ENCODE measurements at regions not wholly inside any gene's neighbourhood (a gene's known extent, or its start where the extent isn't known, plus 50 kb on each side); places are given as distances from the start of the nearest gene placed in this dataset.

DNA sequence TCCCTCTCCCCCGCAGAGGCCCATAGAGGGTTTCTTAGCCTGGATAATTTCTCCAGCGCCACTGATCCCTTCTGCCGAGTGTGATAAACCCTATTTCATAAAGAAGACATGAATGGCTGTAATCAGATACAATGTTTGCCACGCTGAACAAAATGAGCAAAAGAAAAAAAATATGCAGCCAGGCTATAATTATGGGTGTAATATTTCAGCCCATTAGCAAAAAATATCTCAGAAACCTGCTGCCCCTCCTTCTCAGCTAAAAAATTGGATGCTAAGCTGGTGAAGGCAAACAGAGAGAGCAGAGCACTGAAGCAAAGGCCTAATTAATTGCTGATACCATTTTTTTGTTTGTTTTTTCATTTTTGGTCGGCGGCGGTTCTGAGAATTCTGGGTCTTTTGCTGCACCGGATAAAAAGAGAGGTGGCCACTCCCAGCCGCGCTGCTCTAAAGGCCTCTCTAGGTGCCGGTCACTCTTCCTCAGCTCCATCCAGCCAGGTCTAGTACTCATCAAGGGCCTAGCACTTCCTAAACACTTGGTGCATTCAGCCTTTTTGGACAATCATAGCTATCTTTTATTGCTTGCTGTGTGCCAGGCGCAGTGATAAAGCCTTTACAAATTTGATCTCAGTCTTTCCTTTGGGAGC is 128.7 kb upstream of the TLE3 start:
- intact Hi-C loops (cut with micrococcal nuclease) = no loop called here
- Mint-ChIP-seq H3K4me1 (ENCODE audit: low read depth) (peaks cover 6% of the 10 kb centered on the region), H3K27me3 (ENCODE audit: low read depth) (peaks cover 33% of the 10 kb centered on the region), H3K27ac (no peak overlapping the region), H3K4me3 (ENCODE audit: low read depth) (no peak overlapping the region), H3K36me3 (ENCODE audit: low read depth) (no peaks in the 10 kb centered on the region), H3K9me3 (peaks cover 11% of the 10 kb centered on the region)
- no peak for DNase-seq (ENCODE audit: low spot score)

DNA sequence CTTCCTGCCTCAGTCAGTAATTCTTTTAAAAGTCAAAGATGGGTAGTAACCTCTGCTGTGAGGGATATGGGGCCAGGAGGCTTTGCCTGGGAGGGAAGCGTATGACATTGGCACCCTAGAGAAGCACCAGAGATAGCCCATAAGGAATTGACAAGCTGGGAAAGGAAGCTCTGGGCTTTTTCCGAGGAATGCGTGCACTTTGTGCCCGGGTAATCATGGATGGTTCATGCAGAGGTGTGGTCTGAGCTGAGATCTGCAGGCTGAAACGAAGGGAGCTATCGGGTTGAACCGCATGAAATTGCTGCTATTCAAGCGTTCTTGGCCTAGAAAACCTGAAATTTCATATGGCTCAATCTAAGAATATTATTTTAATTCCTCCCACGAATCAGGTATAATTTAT is 127.7 kb upstream of the TLE3 start:
- no peak for DNase-seq (ENCODE audit: low spot score)
- Mint-ChIP-seq H3K4me1 (ENCODE audit: low read depth) (peaks cover 6% of the 10 kb centered on the region), H3K27ac (no peak overlapping the region), H3K4me3 (ENCODE audit: low read depth) (no peak overlapping the region), H3K9me3 (peaks cover 9% of the 10 kb centered on the region), H3K27me3 (ENCODE audit: low read depth) (peaks cover 35% of the 10 kb centered on the region), H3K36me3 (ENCODE audit: low read depth) (no peaks in the 10 kb centered on the region)
- intact Hi-C loops (cut with micrococcal nuclease) = no loop called here

GRCh38 chr15:70222606-70223005 is 124.9 kb upstream of the TLE3 start:
- Mint-ChIP-seq H3K36me3 (ENCODE audit: low read depth) (no peaks in the 10 kb centered on the region), H3K27ac (no peak overlapping the region), H3K27me3 (ENCODE audit: low read depth) (peaks cover 31% of the 10 kb centered on the region), H3K4me1 (ENCODE audit: low read depth) (peaks cover 6% of the 10 kb centered on the region), H3K9me3 (no peaks in the 10 kb centered on the region), H3K4me3 (ENCODE audit: low read depth) (no peak overlapping the region)
- no peak for DNase-seq (ENCODE audit: low spot score)
- intact Hi-C loops (cut with micrococcal nuclease) = no loop called here

- DNase-seq (ENCODE audit: low spot score) = no peak
- H3K9me3 Mint-ChIP-seq = no peaks in the 10 kb centered on the region
- H3K27me3 Mint-ChIP-seq (ENCODE audit: low read depth) = peaks cover 29% of the 10 kb centered on the region
- intact Hi-C loops (cut with micrococcal nuclease) = no loop called here
- H3K27ac Mint-ChIP-seq = no peak overlapping the region
- no peaks in the 10 kb centered on the region for H3K36me3 Mint-ChIP-seq (ENCODE audit: low read depth)
- peaks cover 6% of the 10 kb centered on the region for H3K4me1 Mint-ChIP-seq (ENCODE audit: low read depth)
- H3K4me3 Mint-ChIP-seq (ENCODE audit: low read depth) = no peak overlapping the region
Observed at GRCh38 chr15:70220490-70221096, 122.9 kb upstream of the TLE3 start.

GRCh38 chr15:70219966-70220365 is 122.2 kb upstream of the TLE3 start:
- H3K4me1 Mint-ChIP-seq (ENCODE audit: low read depth) = peaks cover 6% of the 10 kb centered on the region
- DNase-seq (ENCODE audit: low spot score) = no peak
- peaks cover 24% of the 10 kb centered on the region for H3K27me3 Mint-ChIP-seq (ENCODE audit: low read depth)
- no peaks in the 10 kb centered on the region for H3K36me3 Mint-ChIP-seq (ENCODE audit: low read depth)
- no peak overlapping the region for H3K4me3 Mint-ChIP-seq (ENCODE audit: low read depth)
- intact Hi-C loops (cut with micrococcal nuclease) = no loop called here
- H3K27ac Mint-ChIP-seq = no peak overlapping the region
- no peaks in the 10 kb centered on the region for H3K9me3 Mint-ChIP-seq

- intact Hi-C loops (cut with micrococcal nuclease) = no loop called here
- Mint-ChIP-seq H3K4me3 (ENCODE audit: low read depth) (no peak overlapping the region), H3K27me3 (ENCODE audit: low read depth) (peaks cover 23% of the 10 kb centered on the region), H3K4me1 (ENCODE audit: low read depth) (peaks cover 6% of the 10 kb centered on the region), H3K36me3 (ENCODE audit: low read depth) (no peaks in the 10 kb centered on the region), H3K27ac (no peak overlapping the region), H3K9me3 (no peaks in the 10 kb centered on the region)
- DNase-seq (ENCODE audit: low spot score) = no peak
Observed at GRCh38 chr15:70219256-70219895, 121.7 kb upstream of the TLE3 start.

DNA sequence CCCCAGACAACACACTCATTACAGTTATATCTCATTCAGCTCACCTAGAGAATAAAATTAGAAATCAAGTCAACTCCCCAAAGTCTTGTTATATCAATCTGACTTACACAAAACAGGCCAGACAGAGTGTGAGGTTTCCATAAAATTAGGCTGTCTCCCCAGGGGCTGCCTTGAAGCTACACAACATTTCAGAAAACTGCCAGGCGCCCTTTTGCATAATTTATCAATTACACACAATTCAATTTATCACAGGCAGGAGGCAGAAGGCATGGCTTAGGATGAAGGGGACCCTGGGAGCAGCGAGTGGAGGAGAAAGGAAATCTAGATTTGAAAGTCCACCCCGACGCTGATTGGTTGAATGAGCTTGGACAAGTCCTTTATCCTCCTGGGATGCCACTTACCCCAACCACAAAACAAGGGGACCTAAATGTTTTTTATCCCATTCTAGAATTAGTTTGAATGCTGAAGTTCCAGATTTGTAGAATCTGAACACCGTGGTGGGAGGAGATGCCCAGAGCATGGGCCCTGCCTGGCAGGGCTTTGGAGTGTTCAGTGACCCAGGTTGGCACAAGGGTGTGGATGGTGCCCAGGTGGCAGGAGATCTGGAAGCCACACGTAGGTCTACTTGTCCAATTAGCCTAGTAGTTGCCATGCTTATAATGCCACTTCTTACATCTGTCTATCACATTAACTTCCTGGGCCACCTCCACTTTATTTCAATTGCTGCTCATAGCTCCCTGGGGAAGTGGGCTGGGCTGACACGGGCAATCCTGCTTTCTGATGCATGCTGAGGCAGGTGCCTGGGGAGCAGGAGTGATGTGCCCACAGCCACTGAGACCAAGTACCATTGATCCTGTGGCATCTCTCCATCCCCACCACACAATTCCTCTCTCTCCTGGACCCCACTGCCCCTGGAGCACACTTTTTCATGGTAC is 119.8 kb upstream of the TLE3 start:
- Mint-ChIP-seq H3K27ac (no peak overlapping the region), H3K4me3 (ENCODE audit: low read depth) (no peak overlapping the region), H3K27me3 (ENCODE audit: low read depth) (peaks cover 15% of the 10 kb centered on the region), H3K4me1 (ENCODE audit: low read depth) (no peaks in the 10 kb centered on the region), H3K9me3 (no peaks in the 10 kb centered on the region), H3K36me3 (ENCODE audit: low read depth) (no peaks in the 10 kb centered on the region)
- intact Hi-C loops (cut with micrococcal nuclease) = no loop called here
- DNase-seq (ENCODE audit: low spot score) = no peak

GRCh38 chr15:70215951-70216350 is 118.2 kb upstream of the TLE3 start:
- no peak for DNase-seq (ENCODE audit: low spot score)
- no peaks in the 10 kb centered on the region for H3K36me3 Mint-ChIP-seq (ENCODE audit: low read depth)
- H3K9me3 Mint-ChIP-seq = no peaks in the 10 kb centered on the region
- no peaks in the 10 kb centered on the region for H3K4me1 Mint-ChIP-seq (ENCODE audit: low read depth)
- no peak overlapping the region for H3K27ac Mint-ChIP-seq
- H3K27me3 Mint-ChIP-seq (ENCODE audit: low read depth) = peaks cover 8% of the 10 kb centered on the region
- intact Hi-C loops (cut with micrococcal nuclease) = no loop called here
- H3K4me3 Mint-ChIP-seq (ENCODE audit: low read depth) = no peak overlapping the region

GRCh38 chr15:70214941-70215635 is 117.4 kb upstream of the TLE3 start:
- H3K9me3 Mint-ChIP-seq = no peaks in the 10 kb centered on the region
- no peak overlapping the region for H3K4me3 Mint-ChIP-seq (ENCODE audit: low read depth)
- H3K4me1 Mint-ChIP-seq (ENCODE audit: low read depth) = no peaks in the 10 kb centered on the region
- H3K27ac Mint-ChIP-seq = no peak overlapping the region
- DNase-seq (ENCODE audit: low spot score) = no peak
- intact Hi-C loops (cut with micrococcal nuclease) = no loop called here
- H3K36me3 Mint-ChIP-seq (ENCODE audit: low read depth) = no peaks in the 10 kb centered on the region
- peaks cover 8% of the 10 kb centered on the region for H3K27me3 Mint-ChIP-seq (ENCODE audit: low read depth)

DNA sequence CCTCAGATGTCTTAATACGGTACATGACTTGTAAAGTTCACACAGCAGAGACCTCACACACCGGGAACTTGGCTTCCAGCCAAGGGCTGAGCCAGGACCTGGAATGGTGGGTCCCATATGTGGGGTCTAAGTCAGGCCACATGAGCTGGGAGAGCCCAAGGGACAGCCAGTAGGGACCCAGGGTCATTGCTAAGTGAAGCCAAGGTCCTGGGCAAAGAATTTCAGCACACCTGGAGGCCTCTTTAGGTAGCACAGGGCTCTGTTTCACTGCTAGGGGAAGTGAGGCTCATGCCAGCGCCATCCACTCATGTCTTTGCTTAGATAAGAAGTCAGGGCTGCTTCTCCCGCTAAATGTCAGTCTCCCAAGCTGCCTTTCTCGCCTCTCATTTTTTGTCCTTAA is 116.6 kb upstream of the TLE3 start:
- no peak for DNase-seq (ENCODE audit: low spot score)
- Mint-ChIP-seq H3K36me3 (ENCODE audit: low read depth) (no peaks in the 10 kb centered on the region), H3K27me3 (ENCODE audit: low read depth) (peaks cover 11% of the 10 kb centered on the region), H3K4me1 (ENCODE audit: low read depth) (no peaks in the 10 kb centered on the region), H3K4me3 (ENCODE audit: low read depth) (no peak overlapping the region), H3K27ac (no peak overlapping the region), H3K9me3 (no peaks in the 10 kb centered on the region)
- intact Hi-C loops (cut with micrococcal nuclease) = no loop called here

DNA sequence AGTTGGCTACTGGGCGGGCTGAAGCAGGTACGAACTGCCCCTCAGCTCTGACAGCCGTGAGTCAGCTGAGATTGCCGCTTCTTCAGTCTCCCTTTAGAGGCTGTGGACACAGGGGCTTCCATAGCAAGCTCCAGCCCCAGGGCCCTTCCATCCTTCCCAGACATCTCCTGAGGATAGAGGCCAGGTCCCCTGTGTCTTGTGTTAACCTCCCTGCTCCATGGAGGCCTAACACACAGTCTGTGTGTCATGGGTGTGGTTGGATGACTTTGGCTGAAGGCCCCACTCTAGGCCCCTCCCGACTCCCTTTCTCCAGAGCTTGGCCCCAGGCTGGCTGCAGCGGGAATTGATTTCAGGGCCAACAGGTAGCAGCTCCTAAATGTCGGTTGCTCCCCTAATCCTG is 116.1 kb upstream of the TLE3 start:
- no peak for DNase-seq (ENCODE audit: low spot score)
- no peak overlapping the region for H3K4me3 Mint-ChIP-seq (ENCODE audit: low read depth)
- intact Hi-C loops (cut with micrococcal nuclease) = no loop called here

GRCh38 chr15:70212963-70213315 is 115.2 kb upstream of the TLE3 start:
- intact Hi-C loops (cut with micrococcal nuclease) = no loop called here
- no peak for DNase-seq (ENCODE audit: low spot score)
- Mint-ChIP-seq H3K9me3 (no peaks in the 10 kb centered on the region), H3K4me1 (ENCODE audit: low read depth) (no peaks in the 10 kb centered on the region), H3K27ac (no peak overlapping the region), H3K36me3 (ENCODE audit: low read depth) (no peaks in the 10 kb centered on the region), H3K4me3 (ENCODE audit: low read depth) (no peak overlapping the region), H3K27me3 (ENCODE audit: low read depth) (peaks cover 9% of the 10 kb centered on the region)

More for the DNA sequence above, 116.1 kb upstream of the TLE3 start:
- Mint-ChIP-seq H3K4me1 (ENCODE audit: low read depth) (no peaks in the 10 kb centered on the region), H3K36me3 (ENCODE audit: low read depth) (no peaks in the 10 kb centered on the region), H3K9me3 (no peaks in the 10 kb centered on the region), H3K27ac (no peak overlapping the region), H3K27me3 (ENCODE audit: low read depth) (peaks cover 9% of the 10 kb centered on the region)

All from activated T-helper 2 cell treated with anti-CD3 and anti-CD28 coated beads, Interferon-gamma antibody, Interleukin-2, Interleukin-4, amounts not matched to agents 10 μg/mL and 5 μg/mL and 100 μg/mL, durations not matched to agents 14 hours and 24 hours and 36 hours (primary cell).